ENCODE measurements at regions not wholly inside any gene's neighbourhood (a gene's known extent, or its start where the extent isn't known, plus 50 kb on each side); places are given as distances from the start of the nearest gene placed in this dataset.
"Not testable (repeated sequence)": the region's sequence is repeated elsewhere in the genome, so short reads cannot be mapped to it uniquely, and the experiment has no call there.

DNA sequence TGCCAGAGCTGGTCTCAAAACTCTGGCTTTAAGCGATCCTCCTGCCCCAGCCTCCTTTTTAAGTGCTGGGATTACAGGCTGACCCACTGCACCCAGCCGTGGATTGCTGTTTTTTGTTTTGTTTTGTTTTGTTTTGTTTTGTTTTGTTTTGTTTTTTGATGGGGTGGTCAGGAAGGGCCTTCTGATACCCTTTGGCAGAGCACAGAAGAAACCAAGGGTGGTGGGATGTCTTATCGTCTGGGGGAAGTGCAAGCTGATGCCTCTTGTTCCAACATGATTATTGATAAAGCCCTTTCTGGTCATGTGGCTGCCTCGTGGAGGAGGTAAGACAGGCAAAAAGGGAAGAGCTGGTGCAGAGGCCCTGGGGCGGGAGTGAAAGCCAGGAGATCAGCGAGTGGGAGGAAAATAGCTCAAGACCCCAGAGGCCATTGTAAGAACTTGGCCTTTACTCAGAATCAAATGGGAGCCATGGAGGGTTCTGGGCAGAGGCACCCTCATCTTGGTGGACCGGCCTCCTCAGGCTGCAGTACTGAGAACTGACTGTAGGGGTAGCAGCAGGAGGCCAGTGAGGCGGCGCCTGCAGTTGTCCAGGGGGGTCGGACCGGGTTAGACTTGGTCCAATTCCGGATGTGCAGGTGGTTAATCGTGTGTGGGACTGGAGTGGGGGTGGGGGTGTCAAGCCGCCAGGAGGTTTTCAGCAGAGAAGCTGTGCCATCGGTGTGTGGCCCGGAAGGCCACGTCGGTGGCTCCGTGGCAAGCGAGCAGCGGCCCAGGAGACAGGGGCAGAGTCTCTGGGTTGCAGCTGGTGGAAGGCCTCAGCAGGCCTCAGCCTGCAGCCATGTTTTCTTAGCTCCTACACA lies 84.4 kb upstream of the GSE1 start:
- no peak for DNase-seq (ENCODE audit: low read depth)

DNA sequence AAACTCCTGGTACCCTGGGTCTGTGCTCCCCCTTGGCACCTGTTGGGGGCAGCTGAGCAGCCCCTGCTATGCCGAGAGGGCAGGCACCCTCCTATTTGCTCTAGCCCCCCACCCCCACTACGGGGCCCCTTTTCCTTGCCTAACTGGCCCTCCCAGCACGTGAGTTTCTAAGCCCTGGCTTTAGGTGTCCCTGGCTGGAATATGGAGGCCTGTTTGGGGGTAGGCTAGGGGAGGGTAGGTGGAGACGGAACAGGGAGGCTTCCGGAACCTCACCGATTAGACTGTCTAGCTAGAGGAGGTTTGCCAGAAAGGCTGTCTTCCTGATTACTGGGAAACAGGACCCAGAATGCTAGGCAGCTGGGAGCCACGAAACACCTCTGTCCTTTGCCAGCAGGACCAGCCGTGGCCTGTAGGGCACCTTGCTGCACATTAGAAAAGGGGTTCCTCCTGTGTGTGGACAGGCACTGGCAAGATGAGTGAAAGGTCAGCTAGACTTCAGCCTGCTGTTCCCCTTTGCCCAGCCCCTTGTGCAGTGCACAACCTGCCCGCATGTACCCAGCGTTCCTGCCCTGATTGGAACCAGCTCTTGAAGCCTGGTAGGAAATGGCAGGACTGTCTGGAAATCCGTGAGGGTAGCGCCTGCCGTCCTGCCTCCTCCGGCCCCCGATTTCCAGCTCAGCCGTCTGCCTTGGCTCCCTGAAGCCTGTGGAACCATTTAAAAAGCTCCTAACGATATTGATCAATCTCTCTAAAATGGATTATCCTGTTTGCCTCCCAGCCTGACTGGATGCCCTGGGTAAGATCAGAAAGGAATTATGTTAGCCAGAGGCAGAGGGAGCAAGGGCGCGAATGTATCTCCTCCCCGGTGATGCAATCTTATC lies 83.4 kb upstream of the GSE1 start:
- no peak for DNase-seq (ENCODE audit: low read depth)

DNA sequence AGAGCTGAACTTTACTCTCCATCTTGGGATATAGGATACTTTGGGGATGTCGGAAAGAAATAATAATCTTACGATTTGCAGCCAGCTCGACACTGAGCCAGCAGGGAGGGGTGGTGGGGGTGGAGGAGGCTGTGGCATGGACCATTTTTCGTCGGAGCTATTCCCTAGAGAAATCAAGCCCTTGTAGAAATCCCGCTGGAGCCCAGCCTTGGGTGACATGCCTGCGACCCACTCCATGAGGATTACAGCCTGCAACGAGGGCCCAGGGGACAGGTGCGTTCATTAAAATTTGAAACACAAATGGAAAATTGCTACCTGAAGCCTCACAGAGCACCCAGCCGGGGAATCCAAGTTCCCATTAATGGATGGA lies 82.8 kb upstream of the GSE1 start:
- DNase-seq (ENCODE audit: low read depth) = no peak

GRCh38 chr16:85531516-85531915 lies 81.6 kb upstream of the GSE1 start:
- no peak for DNase-seq (ENCODE audit: low read depth)

GRCh38 chr16:85532147-85532546 lies 81.0 kb upstream of the GSE1 start:
- no peak for DNase-seq (ENCODE audit: low read depth)

DNA sequence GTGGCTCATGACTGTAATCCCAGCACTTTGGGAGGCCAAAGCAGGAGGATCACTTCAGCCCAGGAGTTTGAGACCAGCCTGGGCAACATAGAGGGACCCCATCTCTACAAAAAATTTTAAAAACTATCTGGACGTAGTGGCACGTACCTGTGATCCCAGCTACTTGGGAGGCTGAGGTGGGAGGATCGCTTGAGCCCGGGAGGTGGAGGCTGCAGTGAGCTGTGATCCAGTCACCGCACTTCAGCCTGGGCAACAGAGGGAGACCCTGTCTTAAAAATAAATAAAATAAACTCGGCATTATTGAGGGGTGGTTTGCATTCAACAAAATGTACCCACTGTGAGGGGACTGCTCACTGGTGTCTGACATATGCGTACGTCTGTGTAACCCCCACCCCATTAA lies 79.5 kb upstream of the GSE1 start:
- DNase-seq (ENCODE audit: low read depth) = not testable (repeated sequence)

- no peak for DNase-seq (ENCODE audit: low read depth)
Observed at GRCh38 chr16:85534536-85535351, 78.4 kb upstream of the GSE1 start.

DNA sequence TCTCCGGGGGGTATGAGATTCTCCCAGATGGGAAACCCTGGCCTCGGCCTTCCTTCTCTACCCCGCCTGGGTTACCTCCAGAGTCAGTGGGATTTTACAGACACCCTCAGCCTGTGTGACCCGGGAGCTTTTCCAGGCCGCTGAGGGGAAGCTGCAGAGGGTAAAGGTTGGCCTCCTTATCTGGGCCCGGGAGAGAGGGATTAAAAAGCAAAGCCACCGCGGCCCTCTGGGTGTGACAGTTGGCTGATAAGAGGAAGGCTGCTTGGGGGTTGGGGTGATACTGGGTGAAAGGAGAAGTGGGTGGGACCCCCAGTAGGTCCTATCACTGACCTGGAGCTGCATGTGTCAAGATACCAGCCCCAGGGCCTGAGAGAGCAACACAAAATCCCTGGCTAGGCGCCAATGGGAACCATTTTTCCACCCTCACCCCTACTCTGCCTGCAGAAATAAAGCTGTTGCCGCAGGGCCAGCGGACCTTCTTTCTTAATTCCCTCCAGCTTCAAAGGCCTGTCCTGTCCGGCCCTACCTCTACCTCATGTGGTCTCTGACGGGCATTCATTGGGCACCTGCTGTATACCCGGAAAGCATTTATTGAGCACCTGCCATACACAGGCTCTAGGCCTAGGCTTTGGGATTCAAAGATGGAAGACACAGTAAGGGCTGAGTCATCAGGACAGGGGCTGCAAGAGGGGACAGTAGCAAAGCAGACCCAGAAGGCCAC lies 77.6 kb upstream of the GSE1 start:
- no peak for DNase-seq (ENCODE audit: low read depth)

GRCh38 chr16:85536073-85536410 lies 77.1 kb upstream of the GSE1 start:
- no peak for DNase-seq (ENCODE audit: low read depth)

GRCh38 chr16:85536411-85537330 lies 76.5 kb upstream of the GSE1 start:
- DNase-seq (ENCODE audit: low read depth) = no peak

DNA sequence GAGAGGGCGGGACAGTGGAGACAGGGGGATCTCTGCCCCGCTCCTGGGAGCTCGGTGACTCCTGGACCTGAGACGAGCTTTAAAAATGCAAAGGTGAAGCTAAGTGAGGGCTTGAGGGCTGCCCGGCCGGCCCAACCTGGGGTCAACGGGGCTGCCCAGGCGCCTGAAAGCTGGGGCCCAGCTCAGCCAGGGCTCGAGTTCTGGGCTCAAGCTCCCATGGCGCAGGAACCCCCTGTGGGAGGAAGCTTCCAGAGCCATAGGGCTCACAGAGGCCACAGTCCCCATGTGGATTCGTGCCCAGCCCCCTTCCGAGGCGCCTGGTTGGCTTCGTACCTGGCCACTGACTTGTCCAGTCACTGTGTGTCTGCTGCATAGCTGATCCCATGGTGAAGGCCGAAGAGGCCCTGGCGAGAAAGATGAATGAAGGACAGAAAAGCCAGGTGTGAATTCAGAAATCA lies 75.8 kb upstream of the GSE1 start:
- DNase-seq (ENCODE audit: low read depth) = no peak

DNA sequence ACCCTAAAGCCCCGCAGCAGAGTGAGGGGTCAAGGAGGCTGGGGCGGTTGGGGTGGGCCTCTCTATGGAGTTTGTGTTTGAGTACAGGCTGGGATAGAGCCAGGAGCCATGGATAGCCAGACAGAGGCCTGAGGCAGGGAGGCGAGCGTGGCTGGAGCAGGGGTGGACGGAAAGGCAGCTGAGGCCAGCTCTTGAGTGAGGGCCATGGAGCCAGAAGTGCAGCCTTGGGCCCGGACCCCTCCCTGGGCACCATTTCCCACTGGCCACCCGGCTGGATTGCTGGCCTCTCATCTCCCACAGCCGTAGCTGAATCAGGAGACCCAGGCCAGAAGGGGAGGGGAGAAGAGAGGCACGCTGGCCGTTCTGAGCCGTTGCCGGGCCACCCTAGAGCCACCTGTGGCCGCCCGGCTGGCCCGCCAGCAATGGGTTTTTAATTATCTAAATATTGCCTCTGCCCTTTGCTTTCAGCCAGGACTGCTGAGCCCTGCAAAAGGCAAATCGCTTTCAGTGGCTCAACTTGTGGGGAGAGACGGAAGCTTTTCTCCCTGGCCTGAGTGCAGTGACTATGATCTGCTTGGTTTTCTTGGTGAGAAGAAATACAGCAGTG lies 75.2 kb upstream of the GSE1 start:
- DNase-seq (ENCODE audit: low read depth) = no peak

DNA sequence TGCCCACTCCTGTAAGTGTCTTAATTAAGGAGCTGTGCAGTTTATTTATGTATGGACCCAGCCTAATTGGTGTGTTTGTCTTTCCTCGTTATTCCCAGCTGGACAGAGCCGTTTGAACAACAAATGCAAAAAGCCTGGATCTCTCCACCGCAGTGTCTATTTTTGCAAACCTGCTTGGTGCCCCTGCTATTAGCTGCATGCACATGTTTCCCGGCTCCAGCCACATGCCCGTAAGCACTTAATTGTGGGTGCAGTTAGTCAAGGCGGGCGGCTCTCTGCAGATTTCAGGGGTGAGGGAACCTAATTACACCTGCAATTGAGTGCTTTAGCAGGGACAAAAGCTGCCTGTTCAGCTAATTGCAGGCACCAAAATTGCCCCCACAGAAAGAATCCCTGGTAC lies 74.0 kb upstream of the GSE1 start:
- no peak for DNase-seq (ENCODE audit: low read depth)

DNA sequence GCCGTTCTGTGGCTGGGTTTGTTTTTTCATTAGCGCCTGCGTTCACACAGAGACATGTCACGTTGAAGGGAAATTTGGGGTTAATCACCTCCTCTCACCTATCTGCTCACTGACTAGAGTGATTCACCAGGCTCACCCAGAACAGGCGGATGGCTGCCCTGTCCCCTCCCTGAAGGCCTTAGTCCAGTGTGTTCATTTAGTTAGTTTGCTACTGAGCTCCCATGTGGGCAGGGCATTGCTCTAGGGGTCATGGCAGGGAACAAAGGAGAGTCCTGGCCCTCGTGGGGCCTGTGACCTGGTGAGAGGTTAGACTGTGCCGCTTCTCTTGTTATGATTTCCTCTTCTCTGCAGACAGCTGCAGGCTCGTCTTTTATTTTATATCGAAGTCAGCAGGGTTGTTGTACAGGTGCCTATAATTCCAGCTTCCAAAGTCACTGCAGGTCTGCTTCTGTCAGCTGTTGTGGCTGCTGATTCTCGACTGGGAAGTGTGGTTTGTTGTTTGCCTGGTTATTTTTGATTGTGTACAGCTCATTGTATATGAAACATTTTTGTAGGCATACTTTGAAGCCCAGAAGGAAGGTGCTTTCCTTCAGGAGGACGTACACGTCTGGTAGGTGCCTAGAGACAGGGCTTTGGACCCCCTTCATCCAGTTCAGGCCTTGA lies 73.4 kb upstream of the GSE1 start:
- DNase-seq (ENCODE audit: low read depth) = no peak

- DNase-seq (ENCODE audit: low read depth) = no peak
Observed at GRCh38 chr16:85541181-85541580, 71.9 kb upstream of the GSE1 start.

DNA sequence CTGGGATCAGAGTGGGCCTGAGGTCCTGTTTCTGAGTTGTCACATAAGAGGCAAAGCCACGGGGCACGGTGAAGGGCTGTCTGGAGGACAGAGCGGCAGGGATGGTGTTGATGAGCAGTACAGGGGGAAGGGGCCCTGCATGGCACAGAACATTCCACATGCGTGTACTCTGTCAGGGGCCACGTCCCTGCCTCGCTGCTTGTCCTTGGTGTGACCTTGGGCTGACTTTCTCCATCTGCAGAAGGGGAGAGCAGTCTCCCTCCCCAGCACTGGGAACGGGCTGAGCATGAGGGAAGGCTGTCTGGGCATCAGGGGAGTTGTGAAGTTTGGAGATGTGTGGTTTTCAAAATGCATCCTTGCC lies 71.5 kb upstream of the GSE1 start:
- no peak for DNase-seq (ENCODE audit: low read depth)

- no peak for DNase-seq (ENCODE audit: low read depth)
Observed at GRCh38 chr16:85541980-85542900, 70.9 kb upstream of the GSE1 start.

DNA sequence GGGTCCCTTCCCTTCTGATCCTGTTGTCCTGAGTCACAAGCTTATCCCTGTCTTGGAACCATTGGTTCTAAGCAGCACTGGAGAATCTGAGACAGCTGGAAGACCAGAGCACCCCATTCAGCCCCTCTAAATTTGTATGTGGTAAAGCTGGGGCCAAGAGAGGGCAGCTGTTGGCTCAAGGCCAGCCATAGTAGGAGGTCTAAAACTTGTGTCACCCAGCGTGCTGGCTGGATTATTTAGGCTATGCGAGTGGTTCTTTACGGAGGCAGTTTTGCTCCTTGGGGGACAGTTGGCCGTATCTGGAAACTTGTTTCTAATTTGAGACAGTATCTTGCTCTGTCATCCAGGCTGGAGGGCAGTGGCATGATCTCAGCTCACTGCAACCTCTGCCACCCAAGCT lies 69.6 kb upstream of the GSE1 start:
- no peak for DNase-seq (ENCODE audit: low read depth)

GRCh38 chr16:85544016-85544415 lies 69.1 kb upstream of the GSE1 start:
- DNase-seq (ENCODE audit: low read depth) = no peak
